Left ventricle myocardium inferior (tissue), 1 donor: ENCODE measurements at regions not wholly inside any gene's neighbourhood (a gene's known extent, or its start where the extent isn't known, plus 50 kb on each side); places are given as distances from the start of the nearest gene placed in this dataset.

Experiments
- DNase-seq: peaks from one replicate; pipeline ENCODE4 v3.0.0-alpha.2; 2020
- H3K27ac ChIP-seq: fragments of 200-600 bp; replicated peaks from 2 replicates; pipeline ENCODE4 v1.8.0; 2021
- H3K27me3 ChIP-seq: fragments of 200-600 bp; 2 replicates; pipeline ENCODE4 v1.8.0; 2021; ENCODE audit warnings: low read depth
- H3K36me3 ChIP-seq: fragments of 200-600 bp; 2 replicates; pipeline ENCODE4 v1.8.0; 2021
- H3K4me1 ChIP-seq: fragments of 200-600 bp; 2 replicates; pipeline ENCODE4 v1.8.0; 2021
- H3K4me3 ChIP-seq: fragments of 200-600 bp; 2 replicates; pipeline ENCODE4 v1.8.0; 2021; ENCODE audit warnings: mild to moderate bottlenecking, moderate library complexity
- H3K9me3 ChIP-seq: fragments of 200-600 bp; replicated peaks from 2 replicates; pipeline ENCODE4 v1.8.0; 2021
- CTCF ChIP-seq: fragments of 200-600 bp; IDR thresholded peaks from 2 replicates; pipeline ENCODE4 v1.8.0; 2021; ENCODE audit warnings: antibody characterized with exemption, mild to moderate bottlenecking, borderline replicate concordance
- intact Hi-C: fragments of 100-400 bp; cut with micrococcal nuclease; formaldehyde crosslinking; loops from one replicate; pipeline ENCODE4 v1.11.0; 2022
- donor health status: DM: no; HTN: yes; CAD: no; lungs with severe emphysema.

DNA sequence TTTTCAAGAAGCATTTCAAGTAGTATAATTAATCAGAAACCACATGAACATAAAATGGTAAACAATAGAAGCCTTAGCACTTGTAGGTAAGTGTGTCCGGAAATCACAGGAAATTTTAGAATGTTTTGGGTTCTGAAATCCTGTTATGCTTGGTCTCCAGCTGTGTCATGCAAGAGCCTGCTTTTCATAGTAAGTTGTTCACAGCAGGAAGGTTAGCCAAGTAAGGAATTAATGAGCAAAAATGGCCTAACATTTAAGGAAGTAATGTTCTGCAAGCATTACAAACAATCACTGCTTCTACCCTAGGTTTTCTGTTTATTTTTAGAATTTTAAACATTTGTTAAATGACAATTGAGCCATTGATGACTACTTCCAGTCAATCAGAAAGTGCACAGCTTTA, 669.5 kb downstream of the SLCO4C1 start:
- Histone ChIP-seq H3K36me3 (no peaks in the 10 kb centered on the region), H3K27ac (no peak overlapping the region)

DNA sequence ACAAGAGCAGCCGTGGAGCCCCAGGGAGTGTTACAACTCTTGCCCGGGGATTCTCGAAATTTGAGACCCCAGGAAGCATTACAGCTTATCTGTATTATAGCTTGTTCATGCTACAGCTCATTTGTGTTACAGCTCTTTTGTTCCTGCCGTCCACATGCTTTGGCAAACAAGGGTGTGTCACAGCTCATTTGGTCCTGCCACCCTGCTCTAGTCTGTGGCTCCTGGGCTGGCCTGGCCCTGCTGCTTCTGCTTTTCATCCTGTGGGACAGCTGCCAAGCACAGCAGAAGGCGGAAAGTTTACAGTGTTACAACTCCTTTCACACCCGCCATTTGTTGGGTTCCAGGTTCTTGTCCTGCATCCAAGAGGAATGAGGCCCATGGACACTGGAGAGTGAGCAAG, 685.0 kb downstream of the SLCO4C1 start:
- DNase-seq: no peak
- intact Hi-C loops: no loop called here
- H3K4me3 ChIP-seq: no peak overlapping the region
- H3K9me3 ChIP-seq: no peaks in the 10 kb centered on the region
- H3K27ac ChIP-seq: no peak overlapping the region
- no peaks in the 10 kb centered on the region for H3K27me3 ChIP-seq
- TF ChIP-seq CTCF: no peak
- no peaks in the 10 kb centered on the region for H3K36me3 ChIP-seq
- H3K4me1 ChIP-seq: no peaks in the 10 kb centered on the region

More for the DNA sequence above, 669.5 kb downstream of the SLCO4C1 start:
- intact Hi-C loops: no loop called here
- DNase-seq: no peak
- Histone ChIP-seq H3K9me3 (no peaks in the 10 kb centered on the region), H3K27me3 (no peaks in the 10 kb centered on the region), H3K4me1 (no peaks in the 10 kb centered on the region), H3K4me3 (no peak overlapping the region)
- no peak for TF ChIP-seq CTCF

GRCh38 chr5:101608322-101608721, 687.8 kb downstream of the SLCO4C1 start:
- no peak for DNase-seq
- Histone ChIP-seq H3K27ac (no peak overlapping the region), H3K4me3 (no peak overlapping the region), H3K9me3 (no peaks in the 10 kb centered on the region), H3K27me3 (no peaks in the 10 kb centered on the region), H3K4me1 (no peaks in the 10 kb centered on the region), H3K36me3 (no peaks in the 10 kb centered on the region)
- intact Hi-C loops: no loop called here
- TF ChIP-seq CTCF: no peak

DNA sequence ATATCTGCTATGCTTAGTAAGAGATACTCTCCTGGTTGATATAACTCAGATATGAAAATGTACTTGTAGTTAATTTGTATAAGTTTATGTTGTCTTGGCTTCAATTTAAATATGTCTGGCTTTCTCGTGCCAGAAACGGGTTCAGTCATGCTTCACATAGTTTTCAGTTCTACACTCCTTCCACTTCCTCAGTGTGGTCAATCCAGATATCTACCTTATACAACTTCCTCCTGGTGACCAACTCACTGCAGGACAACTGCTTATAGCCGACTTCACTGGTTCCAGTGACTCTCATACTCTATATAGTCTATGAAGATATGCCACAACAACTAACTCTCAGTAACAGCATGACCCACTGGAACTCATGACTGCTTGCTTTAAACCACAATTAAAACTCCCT, 690.4 kb downstream of the SLCO4C1 start:
- no peaks in the 10 kb centered on the region for H3K36me3 ChIP-seq
- H3K4me3 ChIP-seq: no peak overlapping the region
- H3K27me3 ChIP-seq: no peaks in the 10 kb centered on the region
- DNase-seq: no peak
- H3K4me1 ChIP-seq: no peaks in the 10 kb centered on the region
- H3K9me3 ChIP-seq: no peaks in the 10 kb centered on the region
- intact Hi-C loops: no loop called here
- no peak for TF ChIP-seq CTCF
- H3K27ac ChIP-seq: no peak overlapping the region

DNA sequence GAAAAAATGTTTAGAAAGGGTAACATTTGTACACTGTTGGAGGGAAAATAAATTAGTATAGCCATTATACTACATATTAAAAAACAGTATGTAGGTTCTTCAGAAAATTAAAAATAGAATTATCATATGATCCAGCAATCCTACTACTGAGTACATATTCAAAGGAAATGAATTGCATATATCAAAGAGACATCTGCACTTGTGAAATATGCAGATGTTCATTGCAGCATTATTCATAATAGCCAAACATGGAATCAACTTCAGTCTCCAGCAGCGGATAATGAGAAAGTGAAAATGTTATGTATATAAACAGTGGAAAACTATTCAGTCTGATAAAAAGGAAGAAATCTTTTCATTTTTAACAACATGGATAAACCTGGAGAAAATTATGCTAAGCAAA, 695.5 kb downstream of the SLCO4C1 start:
- no peak for TF ChIP-seq CTCF
- Histone ChIP-seq H3K9me3 (peaks cover 21% of the 10 kb centered on the region), H3K4me3 (no peak overlapping the region), H3K27me3 (no peaks in the 10 kb centered on the region), H3K4me1 (no peaks in the 10 kb centered on the region), H3K36me3 (no peaks in the 10 kb centered on the region), H3K27ac (no peak overlapping the region)
- no peak for DNase-seq
- intact Hi-C loops: no loop called here

GRCh38 chr5:101590384-101590783, 687.3 kb upstream of the ST8SIA4 start:
- Histone ChIP-seq H3K27ac (no peak overlapping the region), H3K4me3 (no peak overlapping the region), H3K27me3 (no peaks in the 10 kb centered on the region), H3K9me3 (peaks cover 22% of the 10 kb centered on the region), H3K36me3 (no peaks in the 10 kb centered on the region), H3K4me1 (no peaks in the 10 kb centered on the region)
- no peak for TF ChIP-seq CTCF
- intact Hi-C loops: no loop called here
- DNase-seq: no peak
